HG03025 (cell line): ENCODE measurements at regions not wholly inside any gene's neighbourhood (a gene's known extent, or its start where the extent isn't known, plus 50 kb on each side); places are given as distances from the start of the nearest gene placed in this dataset.

Source experiments
- ATAC-seq: cut with Tn5 transposase; IDR thresholded peaks from one replicate; pipeline ENCODE4 v1.9.1; 2021; ENCODE audit warnings: mild to moderate bottlenecking, moderate library complexity; ENCODE audit not compliant: unreplicated experiment, low FRiP score

DNA sequence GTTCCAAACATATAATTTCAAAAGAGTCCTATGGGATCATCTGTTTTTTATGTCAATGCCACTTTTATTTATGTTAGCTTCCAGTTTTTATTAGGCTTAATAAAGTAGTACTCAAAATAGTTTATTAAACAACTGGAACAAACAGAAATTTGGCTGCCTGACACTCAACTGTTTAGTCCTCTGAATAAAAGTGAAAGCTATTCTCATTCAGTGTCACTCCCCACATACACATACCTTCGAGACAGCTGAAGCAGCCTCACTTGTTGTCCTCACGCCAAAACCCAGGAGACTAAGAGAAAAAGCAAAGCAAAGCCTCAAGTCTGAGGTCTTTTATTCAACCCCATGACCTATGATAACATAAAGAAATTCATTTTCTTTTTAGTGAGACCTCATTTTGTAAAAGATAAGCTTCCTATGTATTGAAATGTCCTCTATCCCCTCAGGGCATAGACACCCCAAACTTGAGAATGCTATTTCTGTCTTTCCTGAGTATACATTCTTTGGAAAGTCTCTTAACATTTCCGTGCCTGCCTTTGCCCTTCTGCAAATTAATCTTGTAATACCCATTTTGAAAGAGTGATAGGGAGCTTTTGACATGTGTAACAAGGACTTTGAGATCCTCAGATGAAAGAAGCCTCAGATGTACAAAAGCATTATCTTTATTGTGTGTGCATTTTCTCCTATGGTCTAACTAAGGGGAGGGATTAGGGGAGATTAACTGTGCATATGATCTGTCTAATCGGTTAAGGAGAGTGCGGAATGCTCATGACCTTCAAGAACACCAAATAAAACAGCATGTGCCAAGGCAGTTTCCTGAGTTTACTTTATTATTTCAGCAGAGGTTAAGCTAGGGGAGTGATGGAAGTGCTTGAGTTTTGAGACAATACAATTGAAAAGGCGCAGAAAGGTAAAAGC is 1523.7 kb upstream of the PIK3C3 start:
- ATAC-seq, result no peak

DNA sequence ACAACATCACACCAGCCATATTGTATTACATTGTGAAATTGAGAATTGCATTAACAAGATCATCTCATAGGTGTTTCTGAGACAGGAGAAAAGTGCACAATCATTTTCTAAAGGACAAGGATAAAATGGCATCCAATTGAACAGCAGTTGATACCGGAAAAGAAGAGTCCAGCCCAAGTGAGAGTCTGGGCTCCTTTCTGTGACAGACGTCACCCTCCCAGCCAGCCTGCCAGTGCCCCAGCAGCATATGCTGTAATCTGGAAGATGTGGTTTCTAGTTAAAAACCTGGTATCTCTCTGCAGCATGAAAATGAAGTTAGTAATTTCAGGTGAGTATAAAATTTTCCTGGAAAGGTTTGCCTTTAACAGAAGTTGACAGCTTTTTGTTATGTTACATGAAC is 1531.7 kb upstream of the PIK3C3 start:
- no peak for ATAC-seq

GRCh38 chr18:40420675-40421074 is 1534.4 kb upstream of the PIK3C3 start:
- no peak for ATAC-seq

DNA sequence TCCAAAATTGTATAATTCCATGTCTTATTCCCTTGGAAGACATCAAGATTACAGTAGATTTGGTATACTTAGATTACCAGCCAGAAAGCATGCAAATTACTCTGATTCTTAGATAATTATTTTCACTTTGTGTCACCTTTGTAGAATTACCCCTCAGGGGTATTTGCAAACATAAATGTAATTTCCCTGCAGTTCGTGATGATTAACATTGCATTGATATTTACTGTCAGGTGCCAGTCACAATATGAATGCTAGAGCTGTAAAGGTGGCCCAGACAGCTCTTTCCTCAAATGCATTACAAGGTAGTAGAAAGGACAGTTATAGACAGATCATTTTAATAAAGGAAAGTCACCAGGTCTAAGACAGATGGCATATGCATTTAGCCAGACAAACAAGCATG is 1537.5 kb upstream of the PIK3C3 start:
- no peak for ATAC-seq

DNA sequence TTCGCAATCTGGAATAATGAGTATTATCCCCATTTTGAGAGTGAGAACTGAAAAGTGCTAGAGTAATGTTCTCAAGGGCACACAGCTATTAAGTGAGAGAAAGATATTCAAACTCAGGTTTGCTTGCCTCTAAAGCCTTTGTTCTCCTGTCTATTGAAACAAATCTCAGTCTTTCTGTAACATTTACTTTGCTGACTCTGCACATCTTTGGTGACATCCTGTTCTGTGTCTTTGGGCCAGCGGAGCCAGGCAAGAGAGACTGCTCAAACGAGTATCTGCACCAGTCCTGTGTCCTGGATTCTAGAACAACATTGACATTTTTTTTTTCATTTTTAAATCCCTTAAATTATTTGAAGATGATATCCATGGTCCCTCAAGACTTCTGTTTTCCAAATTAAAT is 1539.2 kb upstream of the PIK3C3 start:
- ATAC-seq, result no peak

DNA sequence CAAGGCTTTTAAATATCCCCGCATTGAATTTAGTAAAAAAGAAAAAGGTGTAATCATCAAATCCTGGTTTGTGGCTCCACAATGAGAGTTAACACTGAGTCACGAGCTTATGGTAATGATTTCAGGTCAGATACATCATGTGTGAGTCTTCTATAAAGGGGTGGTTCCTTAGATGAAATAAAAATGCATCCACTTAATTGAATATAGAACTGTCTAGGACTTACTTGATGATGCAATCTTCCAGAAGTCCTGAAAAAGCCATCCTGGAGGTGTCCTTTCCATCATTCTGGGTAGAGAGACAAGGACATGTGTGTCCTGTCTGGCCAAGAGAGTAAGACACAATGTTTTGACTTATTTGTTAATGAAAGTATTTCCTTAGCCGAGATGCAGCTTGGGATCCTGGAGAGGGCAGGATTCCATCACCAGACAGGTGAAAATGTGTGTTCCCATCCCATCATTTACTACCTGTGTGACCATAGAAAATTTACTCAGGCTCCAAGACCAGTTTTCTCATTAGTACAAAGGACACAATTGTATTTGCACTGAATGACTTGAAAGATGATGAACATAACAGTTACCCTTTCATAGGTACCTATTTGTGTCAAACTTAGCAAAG is 1539.8 kb upstream of the PIK3C3 start:
- no peak for ATAC-seq

GRCh38 chr18:40414155-40414754 is 1540.8 kb upstream of the PIK3C3 start:
- no peak for ATAC-seq

- no peak for ATAC-seq
Observed at GRCh38 chr18:40413160-40413559, 1541.9 kb upstream of the PIK3C3 start.

- no peak for ATAC-seq
Observed at GRCh38 chr18:40412410-40412809, 1542.6 kb upstream of the PIK3C3 start.

DNA sequence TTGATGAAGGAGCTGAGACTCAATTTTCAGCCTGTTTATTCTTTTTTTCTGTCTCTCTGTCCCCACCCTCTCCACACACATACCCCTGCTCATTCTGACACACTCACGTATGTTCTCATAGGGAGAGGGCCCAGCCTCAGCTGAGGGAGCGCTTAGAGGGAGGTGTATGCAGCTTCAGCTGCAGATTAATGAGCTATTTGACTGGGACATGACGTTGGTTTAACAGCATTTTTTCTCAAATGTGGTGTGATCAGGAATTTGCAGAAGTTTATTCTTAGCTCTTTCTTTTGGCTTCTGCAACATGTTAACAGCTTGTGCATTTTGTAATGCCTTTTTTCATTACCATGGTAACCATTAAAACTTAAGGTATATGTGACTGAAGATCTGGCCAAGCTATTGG is 1547.1 kb upstream of the PIK3C3 start:
- no peak for ATAC-seq

GRCh38 chr18:40404284-40404683 is 1550.8 kb upstream of the PIK3C3 start:
- no peak for ATAC-seq

DNA sequence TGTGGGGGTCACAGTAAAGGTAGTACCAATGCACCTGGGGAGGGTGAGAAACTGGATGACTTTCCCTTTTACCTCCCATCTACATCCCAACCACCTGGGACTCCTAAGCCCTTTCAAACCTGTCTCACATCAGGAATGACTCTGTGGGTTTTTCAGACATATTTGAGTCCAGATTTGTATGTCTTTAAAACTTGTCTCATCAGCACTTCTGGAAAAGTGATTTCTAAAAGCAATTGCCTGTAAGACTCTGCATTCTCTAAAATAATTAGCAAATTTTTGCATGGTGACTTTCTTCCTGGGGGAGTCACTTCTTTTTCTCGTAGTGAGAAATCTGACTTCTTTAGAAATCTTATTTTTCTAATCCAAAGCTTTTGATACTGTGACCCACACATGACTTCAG is 1553.0 kb upstream of the PIK3C3 start:
- ATAC-seq, result no peak

DNA sequence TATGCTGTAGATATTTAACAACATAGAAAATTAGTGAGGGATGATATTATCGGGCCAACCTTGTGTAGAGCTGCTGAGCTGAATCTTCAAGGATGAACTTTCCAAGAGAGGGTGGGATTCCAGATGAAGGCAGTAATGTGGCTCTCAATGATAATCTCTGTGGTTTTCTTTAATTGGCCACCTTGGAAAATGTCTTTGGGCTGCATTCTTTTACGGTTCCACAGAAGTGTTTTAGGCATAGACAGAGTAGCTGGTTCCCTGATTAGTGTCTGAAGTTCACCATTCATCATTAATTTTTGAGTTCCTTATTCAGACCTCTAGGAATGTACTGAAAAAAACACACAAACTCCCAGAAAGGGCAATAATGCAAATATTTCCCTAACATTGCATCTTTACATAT is 1566.9 kb upstream of the PIK3C3 start:
- ATAC-seq, result no peak

DNA sequence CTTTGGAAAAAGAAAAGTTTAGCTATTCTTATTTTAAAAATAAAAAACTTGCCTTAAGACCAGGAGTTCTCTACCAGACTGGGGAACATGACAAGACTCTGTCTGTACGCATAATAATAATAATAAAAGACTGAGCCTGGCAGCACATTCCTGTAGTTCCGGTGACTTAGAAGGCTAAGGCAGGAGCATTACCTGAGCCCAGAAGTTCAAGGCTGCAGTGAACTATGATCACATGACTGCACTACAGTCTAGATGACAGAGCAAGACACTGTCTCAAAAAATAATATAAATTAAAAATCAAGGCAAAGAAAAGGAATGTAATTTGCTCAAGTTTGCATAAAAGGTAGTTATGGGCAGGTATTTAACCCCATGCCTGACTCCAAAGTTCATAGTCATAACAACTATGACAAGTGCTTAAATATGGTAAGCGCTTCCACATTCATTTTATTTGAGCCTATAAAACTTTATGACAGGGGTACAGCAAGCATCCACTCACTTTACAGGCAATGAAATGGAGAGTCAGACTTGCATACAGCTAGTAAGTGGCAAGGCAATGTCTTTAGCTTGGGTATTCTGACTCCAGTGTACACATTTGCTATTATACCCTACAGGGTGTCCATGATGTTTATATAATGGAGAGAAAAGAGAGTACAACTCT is 1567.8 kb upstream of the PIK3C3 start:
- ATAC-seq, result no peak

- ATAC-seq, result no peak
Observed at GRCh38 chr18:40382197-40382596, 1572.8 kb upstream of the PIK3C3 start.

DNA sequence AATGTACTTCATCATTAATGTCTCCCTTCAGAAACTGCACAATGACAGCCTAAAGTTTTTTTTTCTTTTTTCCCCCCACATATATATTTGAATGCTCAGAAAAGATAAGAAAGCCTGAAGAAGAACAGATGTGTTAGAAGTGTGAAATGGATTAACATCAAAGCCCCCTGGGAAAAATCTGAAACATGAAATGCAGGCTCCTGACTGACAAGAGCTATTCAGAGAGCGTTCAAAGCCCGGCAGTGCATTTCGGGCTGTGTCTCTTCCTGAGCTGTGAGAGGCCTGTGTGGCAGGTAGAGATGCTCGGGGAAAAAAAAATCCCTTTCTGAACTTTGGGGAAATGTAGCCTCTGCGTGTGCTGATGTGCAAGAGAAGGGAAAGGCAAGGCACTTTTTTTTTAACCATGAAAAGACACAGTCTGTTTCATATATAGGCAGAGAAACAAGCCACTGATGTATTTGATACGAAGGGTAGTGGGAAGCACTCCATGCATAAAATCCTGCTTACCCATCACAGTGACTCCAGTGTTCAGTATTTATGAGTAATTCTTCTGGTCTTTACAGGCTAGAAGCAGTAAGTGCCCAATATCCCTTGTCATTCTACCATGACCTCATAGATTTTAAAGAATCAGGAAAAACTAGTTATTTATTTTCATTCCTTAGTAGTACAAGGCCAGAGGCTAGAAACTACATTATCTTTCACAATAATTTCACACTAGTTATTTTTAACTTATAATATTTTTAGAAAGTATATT is 1574.2 kb upstream of the PIK3C3 start:
- no peak for ATAC-seq

- ATAC-seq, result no peak
Observed at GRCh38 chr18:40375837-40376236, 1579.2 kb upstream of the PIK3C3 start.

- ATAC-seq, result no peak
Observed at GRCh38 chr18:40371673-40372072, 1583.4 kb upstream of the PIK3C3 start.

DNA sequence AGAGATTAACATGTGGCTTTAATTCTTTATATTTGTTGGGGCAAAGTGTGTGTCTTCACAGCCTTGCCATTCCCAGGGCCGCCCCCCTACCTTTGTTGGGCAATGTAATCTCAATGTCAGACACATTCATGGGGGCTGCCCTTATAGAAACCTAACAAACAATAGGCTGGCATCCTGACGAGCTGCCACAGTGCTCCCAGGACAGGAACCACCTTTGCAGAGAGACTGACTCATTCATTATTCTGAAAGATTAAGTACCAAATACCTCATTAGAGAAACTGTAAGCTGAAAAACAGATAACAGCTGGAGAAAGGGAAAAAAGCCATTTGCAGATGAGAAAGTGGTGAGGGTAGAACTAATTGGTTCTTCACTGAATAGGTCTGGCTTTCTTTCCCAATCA is 1587.5 kb upstream of the PIK3C3 start:
- no peak for ATAC-seq

DNA sequence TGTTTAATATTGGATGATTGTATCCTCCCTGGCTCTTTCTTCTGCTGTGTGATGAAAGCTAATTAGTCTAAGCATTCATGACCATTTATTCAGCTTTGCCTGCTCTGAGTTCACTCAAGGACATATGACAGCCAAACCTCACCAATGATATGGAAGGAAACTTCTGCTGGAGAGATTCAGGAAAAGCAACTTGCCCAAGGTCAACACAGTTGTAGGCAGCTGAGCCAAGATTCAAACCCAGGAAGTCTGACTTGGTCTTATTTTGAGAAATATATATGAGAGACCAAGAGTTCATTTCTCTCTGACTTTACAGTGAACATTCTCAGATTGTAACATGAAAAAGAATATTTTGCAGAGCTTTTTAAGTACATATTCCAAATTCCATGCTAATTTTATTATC is 1588.5 kb upstream of the PIK3C3 start:
- no peak for ATAC-seq
